Activated effector memory CD4-positive, alpha-beta T cell treated with anti-CD3 and anti-CD28 coated beads, Interleukin-2, amount 50 U/mL, for 16 hours (primary cell): ENCODE measurements at regions not wholly inside any gene's neighbourhood (a gene's known extent, or its start where the extent isn't known, plus 50 kb on each side); places are given as distances from the start of the nearest gene placed in this dataset.
"Not testable (repeated sequence)": the region's sequence is repeated elsewhere in the genome, so short reads cannot be mapped to it uniquely, and the experiment has no call there.

Experiments
- DNase-seq: peaks from one replicate; pipeline ENCODE4 v3.0.0-alpha.2; 2020

GRCh38 chr16:85240982-85241924 is 129.0 kb upstream of the CIBAR2 start:
- DNase-seq, result no peak

DNA sequence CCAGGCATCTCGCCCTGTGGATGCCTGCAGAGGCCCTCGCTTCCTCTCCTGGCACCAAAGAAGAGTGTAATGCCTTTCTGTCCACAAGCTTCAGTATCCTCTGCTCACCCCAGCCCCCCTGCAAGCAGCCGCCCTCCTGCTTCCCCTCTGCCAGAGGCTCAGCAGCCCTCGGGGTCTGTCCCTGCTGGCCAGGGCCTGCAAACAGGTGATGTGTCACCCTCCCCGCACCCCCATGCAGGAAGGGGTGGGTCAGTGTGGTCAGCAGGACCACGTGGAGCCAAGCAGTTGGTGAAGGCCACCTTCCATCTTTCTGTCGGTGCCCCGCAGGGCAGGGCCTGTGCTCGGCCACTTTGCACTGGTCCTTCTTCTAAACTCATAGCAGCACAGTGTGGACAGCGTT is 129.9 kb upstream of the CIBAR2 start:
- DNase-seq, result no peak

DNA sequence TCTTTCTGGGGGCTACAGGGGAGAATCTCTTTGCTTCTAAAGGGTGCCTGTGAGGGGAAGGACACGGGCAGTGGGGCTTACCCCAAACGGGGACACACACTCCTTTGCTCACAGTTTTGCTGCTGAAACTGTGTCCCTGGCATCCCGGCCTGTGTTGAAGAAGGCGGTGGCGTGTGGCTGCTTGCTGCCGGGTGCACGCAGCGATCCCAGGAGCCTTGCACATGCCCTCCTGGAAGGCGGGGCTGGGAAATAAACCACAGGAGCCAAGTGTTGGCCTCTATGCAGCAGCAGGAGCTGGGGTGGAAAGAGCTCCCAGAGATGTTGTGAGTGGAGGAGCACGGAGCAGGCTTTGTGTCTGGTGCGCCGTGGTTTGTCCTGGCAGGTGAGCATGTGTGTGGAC is 131.0 kb upstream of the CIBAR2 start:
- DNase-seq, result no peak

GRCh38 chr16:85244452-85244851 is 132.2 kb upstream of the CIBAR2 start:
- not testable (repeated sequence) for DNase-seq

- DNase-seq, result peak; percentile 74
Observed at GRCh38 chr16:85245307-85246172, 133.3 kb upstream of the CIBAR2 start.

DNA sequence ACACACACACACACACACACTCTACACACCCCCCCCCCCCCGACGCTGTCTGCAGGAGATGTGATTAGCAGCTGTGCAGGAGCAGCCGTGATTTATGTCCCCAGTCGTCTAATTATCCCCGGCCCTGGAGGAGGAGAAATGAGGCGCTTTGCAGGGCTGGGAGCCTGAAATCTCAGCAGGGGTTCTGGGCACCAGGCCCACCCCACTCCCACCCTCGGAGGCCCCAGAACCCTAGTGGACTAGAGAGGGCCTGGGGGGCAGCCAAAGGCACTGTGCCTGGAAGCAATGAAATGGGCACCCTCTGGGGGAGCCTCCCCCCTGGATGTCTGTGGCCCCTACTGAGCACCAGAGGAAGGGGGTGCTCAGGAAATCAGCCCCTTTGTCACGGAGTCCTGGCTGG is 134.2 kb upstream of the CIBAR2 start:
- DNase-seq, result no peak

DNA sequence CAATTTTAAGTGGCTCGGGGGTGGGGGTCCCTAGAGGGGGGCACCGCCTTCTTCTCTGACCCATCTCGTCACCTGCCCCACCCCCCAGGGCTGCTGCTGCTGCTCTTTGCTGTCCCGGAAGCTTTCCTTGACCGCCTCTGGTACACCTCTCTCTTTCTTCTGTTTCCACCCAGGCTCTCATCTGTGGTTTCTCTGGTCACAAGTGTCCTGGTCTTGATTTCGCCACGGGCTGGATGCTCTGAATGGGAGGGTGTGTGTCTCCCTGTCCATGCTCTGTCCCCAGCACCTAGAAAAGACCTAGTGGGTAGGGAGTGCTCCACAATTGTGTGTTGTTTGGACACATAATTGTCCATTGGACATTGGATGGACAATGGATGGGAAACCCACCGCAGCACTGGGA is 134.7 kb upstream of the CIBAR2 start:
- DNase-seq, result no peak

GRCh38 chr16:85248342-85248741 is 136.1 kb upstream of the CIBAR2 start:
- no peak for DNase-seq

DNA sequence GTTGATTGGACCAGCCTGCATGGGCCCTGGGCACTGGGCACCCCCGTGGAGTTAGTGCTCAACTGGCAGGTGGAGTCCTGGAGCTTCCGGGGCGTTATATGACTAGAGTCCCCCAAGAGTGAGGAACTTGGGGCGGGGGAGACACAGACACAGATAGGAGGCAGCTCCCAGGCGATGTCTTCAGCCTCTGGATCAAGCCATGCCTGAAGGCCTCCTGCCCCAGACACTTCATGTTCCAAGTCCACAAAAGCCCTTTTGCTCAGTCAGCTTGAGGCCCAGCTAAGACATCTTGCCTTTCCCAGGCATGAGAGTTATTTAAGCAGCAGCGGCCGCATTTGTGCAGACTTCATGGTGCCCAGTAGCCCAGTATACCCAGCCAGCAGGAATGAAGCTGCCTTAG is 136.6 kb upstream of the CIBAR2 start:
- DNase-seq, result no peak

DNA sequence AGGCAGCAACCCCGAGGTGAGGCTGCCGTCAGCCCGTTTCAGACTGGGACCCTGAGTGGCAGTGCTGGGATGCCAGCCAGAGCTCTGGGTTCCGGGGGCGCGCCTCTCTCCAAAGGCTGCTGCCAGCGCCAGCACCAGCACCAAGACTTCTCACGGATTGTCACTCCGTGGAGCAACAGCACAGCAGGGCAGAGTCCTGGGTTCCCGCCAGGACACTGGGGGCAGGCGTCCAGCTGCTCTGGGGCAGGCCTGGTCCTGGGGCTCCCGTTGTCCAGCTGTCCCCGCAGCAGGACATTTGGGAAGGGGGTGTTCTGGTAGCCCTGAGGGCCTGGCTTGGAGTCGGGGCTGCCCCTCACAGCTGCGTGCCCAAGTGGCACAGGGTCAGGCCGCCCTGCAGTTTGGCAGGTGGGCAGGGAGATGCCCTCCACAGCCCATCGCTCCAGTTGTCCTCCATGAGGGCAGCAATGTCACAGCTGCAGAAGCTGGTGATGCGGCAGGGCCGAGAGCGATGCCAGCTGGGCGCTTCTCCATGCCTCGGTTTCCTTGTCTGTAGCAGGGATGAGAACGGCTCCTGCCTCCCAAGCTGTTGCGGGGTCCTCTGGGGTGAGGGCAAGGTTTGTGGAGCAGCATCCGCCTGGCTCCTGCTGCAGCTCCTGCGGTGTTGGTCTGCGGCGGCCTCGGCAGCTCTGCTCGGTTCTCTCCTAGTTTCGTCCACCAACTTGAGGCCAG is 137.3 kb upstream of the CIBAR2 start:
- no peak for DNase-seq

GRCh38 chr16:85250147-85250463 is 137.8 kb upstream of the CIBAR2 start:
- DNase-seq, result no peak

GRCh38 chr16:85250609-85251223 is 138.4 kb upstream of the CIBAR2 start:
- DNase-seq, result no peak

- no peak for DNase-seq
Observed at GRCh38 chr16:85251225-85251760, 139.0 kb upstream of the CIBAR2 start.

DNA sequence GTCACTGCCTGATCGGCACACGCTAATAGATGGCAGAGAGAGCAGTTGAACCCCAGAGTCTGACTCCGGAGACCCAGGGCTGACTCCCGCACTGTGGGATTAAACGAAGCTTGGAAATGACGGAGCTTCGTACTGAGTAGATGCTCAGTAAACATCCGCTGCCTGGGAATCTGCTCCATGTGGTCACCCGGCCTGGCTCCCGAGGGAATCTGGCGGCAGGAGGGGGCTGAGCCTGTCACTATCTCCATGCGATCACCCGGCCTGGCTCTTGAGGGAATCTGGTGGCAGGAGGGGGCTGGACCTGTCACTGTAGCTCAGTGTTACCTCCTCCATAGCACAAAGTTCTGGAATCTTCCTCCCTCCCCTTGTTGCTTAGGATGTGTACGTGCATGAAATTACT is 139.7 kb upstream of the CIBAR2 start:
- DNase-seq, result no peak

DNA sequence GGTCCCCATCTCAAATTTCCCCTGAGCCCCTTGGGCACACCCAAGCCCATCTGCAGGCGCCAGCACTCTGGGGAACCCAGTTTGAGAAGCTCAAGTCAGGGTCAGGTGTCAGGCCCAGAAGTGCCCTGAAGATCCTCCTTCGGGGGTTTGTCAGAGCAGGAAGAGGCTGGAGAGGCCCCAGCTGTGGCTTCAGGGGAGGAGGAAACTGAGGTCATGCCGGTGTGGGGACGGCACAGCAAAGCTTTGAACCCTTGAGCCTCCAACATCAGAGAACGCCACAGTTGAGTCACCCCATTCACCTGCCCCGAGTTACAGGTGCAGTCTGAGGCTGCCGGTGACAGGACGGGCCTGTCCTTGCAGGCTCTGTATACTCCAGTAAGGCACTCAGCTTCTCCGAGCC is 140.2 kb upstream of the CIBAR2 start:
- no peak for DNase-seq

DNA sequence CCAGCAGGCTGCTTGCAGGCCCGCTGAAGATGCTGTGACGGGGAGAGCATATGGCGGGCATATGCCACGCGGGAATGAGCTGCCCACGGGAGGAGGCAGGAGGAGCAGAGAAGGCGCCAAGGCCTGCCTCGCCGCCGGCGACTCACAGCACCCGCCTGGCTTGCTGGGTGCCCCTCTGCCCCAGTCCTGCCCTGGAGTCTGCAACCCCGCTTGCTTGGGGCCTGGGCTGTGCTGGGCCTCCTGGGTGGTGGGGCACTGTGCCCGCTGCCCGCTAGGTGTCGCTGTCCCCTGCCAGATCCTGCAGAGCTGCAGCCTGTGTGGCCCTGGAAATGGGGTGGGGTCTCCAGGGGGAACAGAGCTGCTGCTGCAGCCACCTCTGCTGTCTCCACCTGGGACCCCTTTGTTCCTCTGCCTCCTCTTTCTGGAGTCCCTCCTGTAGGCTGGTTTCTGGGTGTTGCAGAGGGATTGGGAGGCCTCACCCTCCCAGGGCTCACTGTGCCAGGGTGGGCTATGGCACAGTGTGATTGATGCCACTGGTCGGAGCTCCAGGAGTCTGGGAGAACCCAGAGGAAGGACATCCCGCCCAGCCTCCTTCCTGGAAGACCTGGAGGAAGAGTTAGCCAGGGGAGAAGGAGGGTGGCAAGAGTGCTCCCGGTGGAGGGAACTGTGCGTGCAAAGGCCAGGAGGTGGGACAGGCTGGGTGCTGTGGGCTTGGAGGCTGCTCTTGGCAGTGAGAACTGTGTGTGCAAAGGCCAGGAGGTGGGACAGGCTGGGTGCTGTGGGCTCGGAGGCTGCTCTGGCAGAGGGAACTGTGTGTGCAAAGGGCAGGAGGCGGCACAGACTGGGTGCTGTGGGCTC is 141.0 kb upstream of the CIBAR2 start:
- DNase-seq, result peak; percentile 88

DNA sequence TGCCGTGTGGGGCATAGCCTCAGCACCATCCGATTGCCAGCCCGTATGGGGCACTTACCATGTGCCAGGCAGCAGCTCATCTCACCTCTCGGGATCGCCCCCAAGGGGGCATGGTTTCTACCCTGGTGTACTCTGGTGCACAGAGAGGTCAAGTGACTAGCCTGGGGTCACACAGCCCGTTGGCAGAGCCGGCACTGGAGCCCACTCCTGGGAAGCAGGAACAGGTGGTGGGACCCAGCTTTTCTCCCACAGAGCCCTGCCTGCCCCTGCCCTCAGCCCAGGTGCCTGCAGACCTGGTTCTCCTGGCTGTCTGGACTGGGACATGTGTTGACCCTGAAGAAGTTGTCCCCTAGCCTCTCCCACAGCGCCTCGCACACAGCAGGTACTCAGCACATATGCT is 141.8 kb upstream of the CIBAR2 start:
- no peak for DNase-seq

GRCh38 chr16:85254921-85255320 is 142.6 kb upstream of the CIBAR2 start:
- DNase-seq, result no peak

DNA sequence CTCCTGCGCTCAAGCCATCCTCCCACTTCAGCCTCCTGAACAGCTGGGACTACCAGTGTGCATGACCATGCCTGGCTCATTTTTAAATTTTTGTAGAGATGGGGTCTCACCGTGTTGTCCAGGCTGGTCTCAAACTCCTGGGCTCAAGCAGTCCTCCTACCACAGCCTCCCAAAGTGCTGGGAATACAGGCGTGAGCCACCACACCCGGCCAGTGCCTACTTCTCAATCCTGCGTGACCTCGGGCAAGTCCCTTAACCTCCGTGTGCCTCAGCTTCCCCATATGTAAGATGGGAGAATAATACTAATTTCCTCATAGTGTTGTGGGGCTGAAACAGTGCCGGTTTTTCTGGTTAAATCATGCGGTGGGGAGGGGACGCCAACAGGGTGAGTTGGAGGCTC is 143.5 kb upstream of the CIBAR2 start:
- no peak for DNase-seq

DNA sequence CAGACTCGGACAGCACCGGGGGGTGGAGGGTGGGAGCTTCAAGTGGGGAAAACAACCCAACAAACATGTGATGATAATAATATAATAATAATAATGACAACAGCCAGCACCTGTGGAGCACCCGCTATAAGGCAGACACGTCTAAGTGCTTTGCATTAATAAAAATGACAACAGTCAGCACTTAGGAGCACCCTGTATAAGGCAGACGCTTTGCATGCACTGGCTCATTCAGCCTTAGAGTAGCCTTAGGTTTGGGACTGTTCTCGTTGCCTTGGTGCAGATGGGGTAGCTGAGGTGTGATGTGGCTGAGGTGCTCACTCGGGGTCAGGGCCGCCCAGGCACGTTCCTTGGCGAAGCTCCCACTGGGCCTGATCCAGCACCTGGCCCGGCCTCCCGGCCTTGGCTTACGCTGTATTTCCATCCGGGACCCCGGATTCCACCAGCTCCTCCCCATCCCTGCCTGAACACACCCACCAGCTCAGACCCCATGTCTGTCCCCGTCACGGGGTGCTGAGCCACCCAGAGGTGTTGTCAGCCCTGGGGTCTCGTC is 144.0 kb upstream of the CIBAR2 start:
- DNase-seq, result no peak

DNA sequence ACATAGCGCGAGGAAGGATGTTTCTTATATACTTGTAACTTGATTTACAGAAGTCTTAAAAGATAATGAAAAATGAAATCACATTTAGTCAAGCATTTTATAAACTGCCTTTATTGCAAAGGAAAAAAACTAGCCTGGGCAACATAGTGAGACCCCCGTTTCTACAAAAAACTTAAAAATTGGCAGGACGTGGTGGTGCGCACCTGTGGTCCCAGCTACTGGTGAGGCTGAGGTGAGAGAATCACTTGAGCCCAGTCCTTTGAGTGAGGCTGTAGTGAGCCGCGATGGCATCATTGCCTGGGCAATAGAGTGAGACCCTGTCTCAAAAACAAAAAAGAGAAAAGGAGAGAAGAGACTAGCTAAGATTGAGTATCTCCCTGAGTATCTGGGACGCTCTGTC is 145.2 kb upstream of the CIBAR2 start:
- DNase-seq, result no peak
